Stimulated activated CD4-positive, alpha-beta T cell treated with anti-CD3 and anti-CD28 coated beads, TNF-alpha, amount 100 ng/mL, for 24 hours (primary cell): ENCODE measurements at regions not wholly inside any gene's neighbourhood (a gene's known extent, or its start where the extent isn't known, plus 50 kb on each side); places are given as distances from the start of the nearest gene placed in this dataset.

Experiments used
- DNase-seq, 3 experiments: peaks; one replicate each; pipeline ENCODE4 v3.0.0-alpha.2; 2020; ENCODE audit warnings: low read depth in 3 of 3

DNA sequence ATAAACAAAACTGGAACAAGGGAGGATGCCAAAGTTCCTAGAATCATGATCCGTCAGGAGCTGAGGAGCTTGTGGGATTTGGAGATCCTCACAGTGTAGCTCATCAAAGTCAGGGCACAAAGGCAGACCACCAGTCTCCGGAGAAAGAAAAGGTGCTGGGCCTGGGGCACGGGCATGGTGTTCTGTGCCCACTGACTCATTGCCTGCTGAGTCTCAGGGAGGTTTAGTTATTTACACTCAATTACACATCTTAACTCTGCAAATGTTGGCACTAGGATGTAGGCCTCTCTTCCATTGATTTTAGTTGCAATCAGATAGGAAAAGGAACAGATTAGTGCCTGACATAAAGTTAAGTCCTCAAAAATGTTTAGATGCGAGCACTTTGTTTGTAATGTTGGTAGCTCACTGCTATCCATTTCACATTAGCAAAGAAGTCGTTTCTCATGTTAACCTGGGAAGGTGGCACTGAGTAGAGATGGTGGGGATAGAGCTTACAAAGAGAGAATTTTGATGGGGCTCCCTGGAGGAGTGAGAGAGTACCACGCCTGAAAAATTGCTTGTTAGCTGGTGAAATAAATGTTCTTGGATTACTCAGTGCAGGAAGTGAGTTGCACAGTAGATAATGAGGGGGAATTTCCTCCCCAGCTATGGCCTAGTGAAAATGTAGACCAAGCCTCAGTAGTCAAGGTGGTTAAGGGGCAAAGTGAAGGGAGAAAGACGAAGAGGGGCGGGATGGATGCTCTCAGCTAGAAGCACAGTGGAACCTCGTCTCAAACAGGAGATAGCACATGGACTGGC lies 109.5 kb upstream of the CD180 start:
- no peak for DNase-seq

DNA sequence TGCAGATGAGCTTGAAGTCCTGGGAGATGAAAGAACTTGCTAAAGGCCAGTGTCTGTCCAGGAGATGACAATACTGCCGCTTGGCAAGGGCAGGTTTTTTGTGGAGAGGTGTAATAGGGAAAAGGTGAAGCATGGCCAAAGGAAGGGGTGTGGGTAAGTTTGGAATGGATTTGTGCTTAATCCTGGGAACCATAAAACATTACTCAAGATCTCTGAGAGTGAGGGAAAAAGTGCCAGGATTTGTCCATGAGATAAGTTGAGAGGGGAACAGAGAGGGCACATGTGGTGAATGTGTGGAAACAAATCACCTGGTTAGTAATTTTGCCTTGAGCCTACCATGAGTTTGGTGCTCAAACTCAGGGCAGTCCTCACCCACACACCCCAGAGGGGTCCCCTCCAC lies 108.8 kb upstream of the CD180 start:
- DNase-seq: no peak

DNA sequence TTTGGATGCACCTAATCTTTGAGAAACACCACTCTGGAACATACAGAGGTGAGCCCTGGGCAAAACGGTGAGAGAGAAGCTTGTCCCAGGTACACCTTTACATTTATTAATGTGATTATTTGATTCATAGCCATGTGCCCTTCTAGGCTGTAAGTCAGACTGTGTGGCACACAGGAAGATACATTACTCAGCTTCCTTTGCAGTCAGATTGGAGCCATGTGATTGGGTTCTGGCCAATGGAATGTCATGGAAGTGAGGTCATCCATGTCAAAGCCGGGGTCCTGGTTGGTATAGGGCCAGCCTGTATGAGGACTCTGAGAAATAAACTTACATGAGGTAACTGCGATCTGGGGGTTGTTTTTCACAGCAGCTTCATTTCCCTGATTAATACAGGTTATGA lies 106.8 kb upstream of the CD180 start:
- DNase-seq: no peak

DNA sequence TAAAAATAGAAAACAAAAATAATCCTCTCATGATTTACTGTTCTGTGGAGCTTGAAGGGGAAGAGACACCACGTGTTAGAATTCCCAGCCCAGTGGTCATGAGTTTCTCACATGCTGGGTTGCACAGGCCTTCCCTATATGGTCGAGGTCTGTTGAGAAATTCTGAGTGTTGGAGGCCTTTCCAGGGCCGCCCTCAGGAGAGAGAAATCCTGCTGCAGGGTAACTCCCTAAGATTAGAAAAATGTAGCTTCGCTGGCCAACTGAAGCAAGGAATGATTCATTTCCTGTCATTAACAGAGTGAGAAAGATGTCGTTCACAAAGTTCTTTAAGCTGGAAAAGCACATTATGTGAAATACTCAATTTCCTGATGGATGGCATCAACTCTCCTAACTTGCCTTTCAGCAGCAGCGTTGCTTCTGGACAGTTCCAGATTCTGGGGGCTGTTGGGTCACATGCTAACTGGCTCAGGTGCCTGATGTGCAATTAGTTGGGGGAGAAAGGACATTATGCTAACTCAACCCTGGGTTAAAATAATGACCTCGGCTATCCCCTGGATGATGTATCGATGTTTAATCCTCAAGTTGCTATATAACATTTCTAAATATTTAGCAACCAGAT lies 104.8 kb upstream of the CD180 start:
- no peak for DNase-seq

DNA sequence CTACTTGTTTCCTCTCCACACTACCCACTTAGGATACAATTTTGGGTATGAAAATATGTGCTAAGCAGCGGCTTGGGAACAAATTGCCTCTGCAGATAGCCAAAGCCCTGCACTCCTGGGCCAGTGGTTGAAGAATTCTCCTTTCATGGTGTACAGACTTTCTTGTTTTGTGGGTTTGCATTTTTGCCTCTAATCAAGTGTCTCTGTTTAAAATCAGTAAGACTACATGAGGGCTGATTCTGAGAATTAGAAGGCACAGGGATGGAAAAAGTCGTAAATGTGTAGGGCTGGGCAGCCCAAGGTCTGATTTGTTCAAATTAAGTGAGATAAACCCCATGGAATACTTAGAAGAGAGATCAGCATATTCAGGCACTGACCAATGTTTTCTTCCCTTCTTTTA lies 103.7 kb upstream of the CD180 start:
- DNase-seq: no peak

DNA sequence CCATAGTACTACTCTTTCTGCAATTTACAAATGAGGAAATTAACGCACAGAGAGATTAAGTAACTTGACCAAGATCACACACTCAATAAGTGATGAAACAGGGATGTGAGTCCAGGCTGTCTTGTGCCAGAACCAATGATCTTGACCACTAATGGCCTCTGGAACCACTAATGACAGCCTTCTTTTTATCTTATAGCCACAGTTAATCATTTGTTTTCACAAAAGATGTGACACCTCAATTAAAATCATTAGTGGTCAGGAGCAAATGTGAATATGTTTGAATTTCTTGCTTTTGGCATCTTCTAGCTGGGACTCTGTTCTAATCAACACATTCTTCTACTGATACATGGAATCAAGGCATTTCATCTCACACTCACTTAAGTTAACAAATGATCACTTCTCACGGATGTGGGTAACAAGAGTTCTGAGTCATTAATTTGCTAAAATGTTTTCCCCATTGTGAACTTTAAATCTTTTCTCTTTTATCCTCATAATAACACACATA lies 102.7 kb upstream of the CD180 start:
- no peak for DNase-seq

DNA sequence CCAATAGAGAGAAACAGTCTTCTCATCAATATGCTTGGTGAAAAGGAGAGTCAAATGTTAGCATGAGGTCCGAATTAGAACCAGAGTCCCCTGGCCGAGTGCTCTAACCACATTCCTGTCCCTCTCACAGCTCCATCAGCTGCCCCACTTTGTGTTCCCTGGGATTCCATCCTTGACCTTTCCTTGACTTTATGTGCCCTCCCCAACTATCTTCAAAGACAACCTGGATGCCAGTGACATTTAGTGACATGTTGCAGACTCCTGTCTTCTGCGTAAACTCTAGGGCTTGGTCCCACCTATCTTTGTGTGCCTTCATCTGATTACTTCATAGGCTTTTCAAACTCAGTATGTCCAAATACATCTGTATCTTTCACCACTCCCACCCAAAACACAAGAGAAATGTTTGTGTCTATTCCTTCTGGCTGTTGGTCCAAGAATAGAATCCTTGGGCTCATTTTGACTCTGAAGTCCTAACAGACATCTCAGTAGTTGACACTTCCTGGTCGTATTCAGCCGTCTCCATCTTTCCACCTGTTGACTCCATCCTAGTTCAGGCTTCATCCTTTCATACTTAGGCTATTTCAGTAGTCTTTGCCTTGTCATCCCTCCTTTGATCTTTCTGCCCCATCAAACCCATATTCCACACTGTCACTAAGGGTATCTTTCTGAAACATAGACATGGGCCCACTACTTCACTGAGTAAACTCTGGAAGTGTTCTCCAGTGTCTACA lies 101.4 kb upstream of the CD180 start:
- no peak for DNase-seq

DNA sequence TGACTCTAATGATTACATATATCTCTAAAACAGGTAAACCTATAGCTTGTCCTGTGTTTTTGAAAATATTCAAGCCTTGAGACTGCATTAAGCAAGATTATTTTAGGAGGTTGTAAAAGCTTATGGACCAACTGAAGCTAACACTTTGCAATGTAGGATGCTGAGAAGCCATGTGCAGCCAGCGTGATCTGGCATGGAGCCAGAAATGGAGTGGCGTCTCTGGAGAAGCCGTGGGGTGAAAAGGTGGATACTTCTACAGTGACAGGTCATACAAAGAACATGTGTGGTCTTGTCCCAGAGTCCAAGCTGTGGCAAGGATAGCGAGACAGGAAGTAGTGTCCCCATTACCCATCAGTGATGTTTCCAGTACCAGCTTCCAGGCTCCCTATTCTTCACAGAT lies 100.8 kb upstream of the CD180 start:
- DNase-seq: no peak

DNA sequence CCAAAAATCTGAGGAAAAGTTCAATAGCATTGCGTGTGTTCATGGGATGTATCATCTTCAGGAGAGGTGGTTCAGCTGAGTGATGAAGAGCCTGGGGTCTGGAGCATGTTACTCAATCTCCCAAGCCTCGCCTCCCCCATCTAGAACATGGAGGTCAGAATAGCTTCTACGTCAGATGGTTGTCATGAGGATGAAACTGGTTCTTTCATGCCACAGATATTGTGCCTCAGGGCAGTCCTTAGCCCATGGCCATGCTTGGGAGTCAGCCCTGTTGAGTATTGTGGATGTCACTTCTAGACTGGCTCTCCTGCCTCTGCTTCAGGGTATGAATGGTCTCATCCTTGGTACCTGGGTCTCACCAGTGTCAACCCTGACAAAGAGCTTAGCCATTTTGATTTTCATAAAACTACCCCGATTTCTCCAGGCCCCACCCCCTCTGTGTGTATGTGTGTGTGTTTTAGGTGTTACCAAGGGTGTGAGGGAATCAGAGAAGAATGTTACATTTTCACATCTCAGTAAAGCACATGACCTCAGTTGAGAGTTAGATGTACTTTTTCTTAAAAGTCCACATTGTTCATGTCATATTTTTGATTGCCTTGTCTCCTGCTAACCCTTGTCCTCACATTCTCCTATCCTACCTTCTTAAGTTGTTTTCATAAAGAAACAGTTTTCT lies 97.8 kb upstream of the CD180 start:
- DNase-seq: no peak

DNA sequence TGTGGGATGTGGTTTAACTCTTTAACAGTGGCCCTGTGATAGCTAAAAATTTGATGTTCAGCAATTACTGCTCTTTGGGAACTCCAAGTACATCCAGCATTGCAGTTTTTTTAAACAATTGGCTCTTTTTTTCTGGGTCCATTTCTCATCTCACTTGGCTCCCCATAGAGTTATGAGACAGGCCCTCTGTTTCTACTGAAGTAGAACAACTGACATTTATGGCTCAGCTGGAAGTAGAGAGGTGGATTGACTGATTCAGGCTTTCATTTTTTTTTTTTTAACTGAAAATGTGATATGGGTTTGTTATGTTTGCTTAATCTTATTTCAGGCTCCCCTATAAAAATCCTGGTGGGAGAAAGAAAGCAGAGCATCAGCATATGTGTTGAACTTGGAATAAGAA lies 96.6 kb upstream of the CD180 start:
- no peak for DNase-seq

DNA sequence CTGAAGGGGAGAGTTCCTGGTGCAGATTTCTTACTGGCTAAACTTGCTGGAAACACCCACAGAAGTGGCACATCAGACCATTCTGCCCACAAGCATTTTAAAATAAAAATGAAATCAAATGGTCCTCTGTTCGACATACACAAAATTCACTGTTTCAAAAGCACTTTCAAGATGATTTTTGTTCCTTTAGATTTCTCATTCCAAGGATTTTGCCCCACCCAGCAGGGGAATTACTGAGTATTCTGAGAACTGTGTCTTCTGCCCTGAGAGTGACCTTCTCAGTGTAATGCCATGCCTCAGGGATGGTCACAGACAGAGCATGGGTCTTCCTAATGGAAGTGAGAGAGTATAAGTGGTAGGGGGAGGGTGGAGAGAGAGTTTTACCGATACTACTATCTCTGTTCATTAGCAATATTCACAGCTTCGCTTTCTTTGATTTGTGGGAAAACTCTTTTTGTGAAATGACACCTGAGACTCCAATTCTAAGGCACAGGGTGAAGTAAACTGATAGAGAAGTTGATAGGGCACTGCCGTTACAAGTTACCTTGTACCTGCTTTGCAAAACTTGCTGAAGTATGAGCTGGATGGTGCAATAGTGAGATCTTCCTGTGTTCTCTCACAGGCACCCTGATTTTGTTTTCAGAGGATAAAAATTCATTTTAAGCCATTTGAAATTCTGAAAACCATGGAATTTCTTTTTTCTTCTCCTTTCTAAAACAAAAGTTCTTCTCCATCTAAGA lies 95.8 kb upstream of the CD180 start:
- DNase-seq: no peak

DNA sequence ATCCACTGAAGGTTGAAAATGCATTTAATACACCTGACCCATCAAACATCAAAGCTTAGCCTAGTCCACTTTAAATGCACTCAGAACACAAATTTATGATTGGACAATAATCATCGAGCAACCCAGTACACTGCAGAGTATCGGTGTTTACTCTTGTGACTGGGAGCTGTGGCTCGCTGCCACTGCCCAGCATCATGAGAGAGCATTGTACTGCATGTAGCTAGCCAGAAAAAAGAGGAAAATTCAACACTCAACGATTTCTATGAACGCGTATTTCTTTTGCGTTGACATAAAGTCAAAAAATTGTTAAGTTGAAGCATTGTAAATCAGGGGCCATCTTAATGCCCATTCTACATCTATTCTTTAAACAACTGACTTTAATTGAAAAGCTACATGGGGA lies 95.1 kb upstream of the CD180 start:
- no peak for DNase-seq

DNA sequence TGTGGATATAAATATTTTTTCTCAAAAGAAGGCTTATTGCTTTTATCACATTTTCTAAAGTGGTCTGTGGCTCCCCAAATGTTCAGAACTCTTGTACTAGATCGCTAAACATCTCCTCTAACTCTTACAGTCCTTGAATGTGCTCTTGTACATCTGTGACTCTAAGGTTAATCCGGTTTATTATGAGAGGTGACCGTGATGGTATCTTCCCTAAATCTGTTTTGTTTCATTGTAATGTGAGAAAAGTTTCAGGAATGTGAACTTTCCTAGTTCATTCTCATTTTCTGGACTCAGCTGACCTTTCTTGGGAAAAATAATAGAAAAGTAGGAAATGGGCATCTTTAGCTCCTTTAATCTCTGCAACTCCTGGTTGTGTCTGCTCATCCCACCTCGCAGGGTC lies 94.5 kb upstream of the CD180 start:
- no peak for DNase-seq

DNA sequence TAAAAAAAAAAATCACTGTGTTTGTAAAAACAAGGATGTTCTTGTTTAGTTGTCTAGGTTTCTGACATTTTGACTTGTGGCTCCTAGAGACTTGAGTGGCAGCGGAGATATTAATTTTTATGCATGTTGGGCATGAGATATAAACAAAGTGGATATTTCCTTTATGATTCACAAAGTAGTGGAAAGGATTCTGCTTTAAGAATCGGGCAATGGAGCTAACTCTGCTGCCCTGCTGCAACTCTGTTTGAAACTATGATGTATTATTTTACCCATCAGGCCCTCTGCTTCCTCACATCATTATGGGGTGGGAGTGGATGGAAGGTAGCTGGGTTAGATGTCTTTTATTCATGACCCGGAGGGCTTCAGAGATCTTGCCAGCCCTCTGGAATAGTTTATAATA lies 94.1 kb upstream of the CD180 start:
- no peak for DNase-seq

DNA sequence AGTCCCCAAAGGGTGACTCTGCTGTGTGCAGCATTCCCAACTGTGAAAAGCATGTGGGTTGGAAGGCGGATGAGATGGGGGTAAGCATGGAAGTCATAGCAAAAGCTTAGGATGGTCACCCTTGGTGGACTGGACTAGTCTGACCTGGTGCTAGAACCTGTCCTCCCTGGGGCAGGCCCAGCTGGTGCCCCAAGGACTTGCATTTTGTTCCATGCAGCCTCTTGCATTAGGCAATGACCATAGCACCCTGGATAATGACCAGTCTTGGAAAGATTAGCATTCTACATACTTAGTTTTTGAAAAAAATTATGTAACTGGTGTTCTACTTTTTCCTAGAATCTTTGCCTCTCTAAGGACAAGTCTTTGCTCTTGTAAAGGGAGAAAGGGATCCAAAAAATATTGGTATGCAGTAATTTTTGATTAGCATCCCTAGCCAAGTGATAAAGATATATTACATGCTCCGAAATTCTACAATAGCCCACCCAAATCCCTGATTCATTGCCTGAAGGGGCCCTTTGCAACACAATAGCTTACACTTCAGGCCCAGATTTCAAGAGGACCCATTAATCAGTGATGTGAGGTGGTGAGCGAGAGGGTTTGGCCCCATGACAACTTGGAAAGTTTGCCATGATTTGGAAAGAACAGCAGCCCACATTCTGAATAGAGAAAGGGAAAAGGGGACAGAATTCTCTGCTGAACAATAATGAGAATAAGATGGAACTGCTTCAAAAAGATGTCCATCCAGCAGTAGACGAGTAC lies 93.3 kb upstream of the CD180 start:
- DNase-seq: no peak

DNA sequence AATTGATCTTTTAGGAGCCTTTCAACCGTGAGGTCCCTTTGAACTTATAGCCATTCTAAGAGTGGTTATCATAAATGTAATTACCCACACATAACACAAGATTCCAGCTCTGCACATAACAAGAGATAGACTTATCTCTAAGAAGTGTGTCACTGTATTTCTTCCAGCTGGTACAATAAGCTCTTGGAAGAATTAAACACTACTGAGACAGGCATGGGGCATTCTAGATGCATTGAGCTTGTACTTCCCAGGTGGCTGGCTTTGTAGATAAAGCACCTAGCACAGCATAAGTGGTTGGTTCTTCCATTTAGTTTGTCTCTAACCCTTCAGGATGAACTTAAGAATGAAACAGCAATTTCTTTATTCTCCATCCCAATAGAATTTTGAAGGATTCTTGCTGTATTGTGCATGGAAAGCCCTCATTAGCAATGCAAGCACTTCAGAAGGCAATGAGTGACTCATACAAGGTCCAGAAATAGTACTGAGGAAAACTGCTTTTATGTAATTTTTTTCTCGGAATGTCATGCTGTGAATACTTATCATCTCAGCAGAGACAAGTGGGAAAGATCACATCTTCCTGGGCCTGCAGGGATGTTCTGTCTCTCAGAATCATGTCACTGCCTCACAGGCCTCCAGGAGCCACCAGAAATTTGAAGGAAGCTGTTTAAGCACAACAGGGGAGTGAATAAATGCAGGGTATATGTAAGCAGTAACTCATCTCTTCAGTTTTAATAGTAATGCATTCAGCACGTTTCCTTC lies 91.1 kb upstream of the CD180 start:
- DNase-seq: no peak

DNA sequence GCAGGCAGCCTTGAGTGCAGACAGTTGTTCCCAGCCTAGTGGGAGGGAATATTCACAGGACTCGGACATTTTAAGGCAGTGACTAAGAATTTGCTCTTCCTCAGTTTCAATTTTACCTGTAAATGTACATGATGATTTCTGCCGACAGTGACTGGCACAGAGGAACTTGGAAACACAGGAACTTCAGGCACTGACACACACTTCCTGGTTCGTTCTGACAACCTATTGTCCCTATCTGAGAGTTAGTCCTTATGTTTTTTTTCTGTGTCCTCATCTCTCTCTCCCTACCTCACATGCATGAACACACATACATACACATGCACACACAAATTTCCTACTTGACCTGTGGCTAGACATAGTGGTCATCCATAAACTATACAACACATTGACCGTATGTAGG lies 89.4 kb upstream of the CD180 start:
- no peak for DNase-seq

DNA sequence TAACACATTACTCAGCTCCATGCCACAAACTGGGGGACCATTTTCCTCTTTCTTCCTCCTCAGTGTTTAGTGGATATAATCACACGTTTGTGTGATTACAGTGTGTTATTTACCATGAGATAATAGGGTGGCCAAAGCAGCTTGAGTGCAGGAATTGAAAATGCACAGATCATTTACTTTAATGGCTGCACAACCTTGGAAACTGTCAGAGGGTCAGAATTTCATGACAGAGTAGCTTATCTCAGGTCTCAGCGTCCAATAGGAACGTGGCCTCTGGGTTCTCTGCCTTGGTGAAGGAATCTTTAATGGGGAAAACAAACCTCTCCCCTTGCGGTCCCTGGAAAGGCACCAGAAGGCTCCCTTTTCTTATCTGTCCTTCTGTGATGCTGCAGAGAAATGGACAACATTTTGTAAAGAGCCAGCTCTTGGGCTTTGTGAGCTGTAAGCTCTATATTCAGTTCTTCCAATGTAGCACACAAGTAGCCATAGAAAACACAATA lies 87.4 kb upstream of the CD180 start:
- no peak for DNase-seq

DNA sequence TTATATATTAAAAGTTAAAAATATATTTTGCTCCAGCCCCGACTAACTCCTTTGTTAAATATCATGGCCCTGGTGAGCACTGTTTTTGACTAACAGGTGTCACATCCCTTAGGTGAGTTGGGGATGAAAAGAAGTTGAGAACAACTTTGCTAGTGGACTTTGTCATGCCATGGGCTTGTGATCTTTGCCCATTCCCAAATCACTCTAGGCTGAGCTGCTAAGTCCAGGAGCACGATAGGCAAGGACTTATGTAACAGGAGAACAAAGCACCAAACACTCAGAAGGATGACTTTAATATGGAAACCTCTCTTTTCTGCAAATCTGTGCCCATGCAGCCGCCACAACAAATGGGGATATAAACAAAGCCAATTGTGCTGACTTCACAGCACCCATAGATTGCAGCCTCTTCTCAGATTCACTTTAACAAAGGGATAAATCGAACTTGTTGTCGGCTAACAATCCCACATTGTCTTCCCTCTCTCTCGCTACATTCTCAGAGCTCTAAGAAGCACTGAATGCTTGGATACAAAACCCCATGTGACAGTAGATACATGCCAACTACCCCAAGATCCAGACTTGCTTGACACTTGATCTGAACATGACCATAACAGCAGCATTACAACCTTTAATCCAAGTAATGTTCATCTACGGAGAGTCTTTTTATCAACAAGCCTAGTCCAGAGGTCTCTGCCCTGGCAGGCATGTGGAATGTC lies 86.8 kb upstream of the CD180 start:
- DNase-seq: no peak
